Loucy (cell line): ENCODE measurements at regions not wholly inside any gene's neighbourhood (a gene's known extent, or its start where the extent isn't known, plus 50 kb on each side); places are given as distances from the start of the nearest gene placed in this dataset.

Source experiments
- H2AFZ ChIP-seq: fragments of 200-600 bp; sonication (generic); 2 replicates; pipeline ENCODE4 v1.6.0; 2016; ENCODE audit warnings: antibody characterized with exemption, mild to moderate bottlenecking, low read length, moderate library complexity
- H3F3A ChIP-seq: fragments of 200-600 bp; 2 replicates; pipeline ENCODE4 v1.6.0; 2016; ENCODE audit warnings: antibody characterized with exemption, low read depth, mild to moderate bottlenecking
- H3K27me3 ChIP-seq: fragments of 200-600 bp; sonication (generic); 2 replicates; pipeline ENCODE4 v1.6.1; 2014; ENCODE audit warnings: low read length, mild to moderate bottlenecking; ENCODE audit not compliant: insufficient read depth, poor library complexity, severe bottlenecking
- H3K36me3 ChIP-seq: fragments of 200-600 bp; sonication (generic); 2 replicates; pipeline ENCODE4 v1.6.1; 2016; ENCODE audit warnings: low read length; ENCODE audit not compliant: insufficient read depth
- H3K4me1 ChIP-seq: fragments of 200-600 bp; sonication (generic); 2 replicates; pipeline ENCODE4 v1.5.1; 2014; ENCODE audit warnings: low read length, mild to moderate bottlenecking; ENCODE audit not compliant: insufficient read depth, poor library complexity, severe bottlenecking
- H3K4me2 ChIP-seq: fragments of 200-600 bp; sonication (generic); 2 replicates; pipeline ENCODE4 v1.6.0; 2014; ENCODE audit warnings: antibody characterized with exemption, low read length, low read depth, mild to moderate bottlenecking; ENCODE audit not compliant: poor library complexity, severe bottlenecking
- H3K4me3 ChIP-seq: fragments of 200-600 bp; sonication (generic); 2 replicates; pipeline ENCODE4 v1.5.1; 2014; ENCODE audit warnings: low read length, mild to moderate bottlenecking, mixed read lengths; ENCODE audit not compliant: poor library complexity, severe bottlenecking
- H3K79me2 ChIP-seq: fragments of 200-600 bp; sonication (generic); 2 replicates; pipeline ENCODE4 v1.6.1; 2014; ENCODE audit warnings: low read length; ENCODE audit not compliant: insufficient read depth
- H3K9ac ChIP-seq: fragments of 200-600 bp; sonication (generic); 2 replicates; pipeline ENCODE4 v1.6.0; 2014; ENCODE audit warnings: mild to moderate bottlenecking, low read depth, low read length, moderate library complexity; ENCODE audit not compliant: poor library complexity, severe bottlenecking
- H3K9me2 ChIP-seq: fragments of 200-600 bp; sonication (generic); replicated peaks from 2 replicates; pipeline ENCODE4 v1.6.1; 2016; ENCODE audit warnings: low read depth, low read length, mixed read lengths
- H3K9me3 ChIP-seq: fragments of 200-600 bp; sonication (generic); 2 replicates; pipeline ENCODE4 v1.6.1; 2014; ENCODE audit warnings: mild to moderate bottlenecking, antibody characterized with exemption, low read length, low read depth; ENCODE audit not compliant: insufficient read depth
- H4K20me1 ChIP-seq: fragments of 200-600 bp; sonication (generic); 2 replicates; pipeline ENCODE4 v1.6.0; 2014; ENCODE audit warnings: antibody characterized with exemption, low read length, mild to moderate bottlenecking; ENCODE audit not compliant: insufficient read depth, poor library complexity, severe bottlenecking
- CTCF ChIP-seq: fragments of 200-600 bp; sonication (generic); conservative IDR thresholded peaks from 2 replicates; pipeline ENCODE4 v1.5.1; 2014; ENCODE audit warnings: mild to moderate bottlenecking, antibody characterized with exemption, low read length
- EZH2phosphoT487 ChIP-seq: fragments of 200-600 bp; IDR thresholded peaks from 2 replicates; pipeline ENCODE4 v1.6.1; 2018; ENCODE audit warnings: antibody characterized with exemption, mild to moderate bottlenecking, moderate library complexity, borderline replicate concordance

GRCh38 chr16:73204359-73205152 lies 156.6 kb upstream of the ZFHX3 start:
- no peak overlapping the region for H3K4me3 ChIP-seq
- H3K4me2 ChIP-seq = no peak overlapping the region
- no peaks in the 10 kb centered on the region for H3K9me3 ChIP-seq
- no peak overlapping the region for H3K9ac ChIP-seq
- H3K79me2 ChIP-seq = no peaks in the 10 kb centered on the region
- no peak for TF ChIP-seq CTCF
- no peaks in the 10 kb centered on the region for H3K36me3 ChIP-seq
- peaks cover 9% of the 10 kb centered on the region for H3K4me1 ChIP-seq
- no peaks in the 10 kb centered on the region for H4K20me1 ChIP-seq
- H3F3A ChIP-seq = no peaks in the 10 kb centered on the region
- H3K27me3 ChIP-seq = no peaks in the 10 kb centered on the region
- no peak overlapping the region for H2AFZ ChIP-seq
- H3K9me2 ChIP-seq = no peaks in the 10 kb centered on the region

DNA sequence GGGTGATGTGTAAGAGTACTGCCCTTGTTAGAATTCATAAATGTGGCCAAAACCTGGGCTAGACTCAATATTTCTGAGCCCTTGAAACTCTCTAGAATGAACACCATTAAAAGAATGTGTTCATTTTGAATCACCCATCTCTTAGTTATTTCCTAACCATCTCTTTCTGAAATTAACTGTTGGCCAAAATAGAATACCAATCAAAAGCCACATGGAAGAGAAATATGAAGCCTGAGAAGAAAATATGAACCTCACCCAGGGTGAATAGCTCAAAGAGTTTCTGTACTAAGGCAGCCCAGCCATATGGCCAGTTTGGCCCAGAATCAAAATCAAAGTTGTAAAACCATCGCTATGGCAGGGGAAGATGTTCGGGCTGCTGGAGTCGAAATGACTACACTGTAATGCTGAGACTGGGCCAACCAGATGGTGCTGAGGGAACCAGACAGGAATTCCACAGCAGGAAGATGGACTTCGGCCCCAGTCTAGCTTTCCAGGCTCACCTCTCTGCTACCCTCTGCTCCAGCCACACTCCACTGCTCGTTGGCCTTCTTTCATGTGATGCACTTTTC lies 154.3 kb upstream of the ZFHX3 start:
- TF ChIP-seq CTCF = no peak
- TF ChIP-seq EZH2phosphoT487 = no peak
- Histone ChIP-seq H3K9me2 (no peaks in the 10 kb centered on the region), H4K20me1 (no peaks in the 10 kb centered on the region), H3K9me3 (no peaks in the 10 kb centered on the region), H3K27me3 (no peaks in the 10 kb centered on the region), H3K79me2 (no peaks in the 10 kb centered on the region), H2AFZ (no peak overlapping the region), H3F3A (no peaks in the 10 kb centered on the region), H3K4me2 (no peak overlapping the region), H3K9ac (no peak overlapping the region), H3K4me1 (peaks cover 14% of the 10 kb centered on the region), H3K4me3 (no peak overlapping the region), H3K36me3 (no peaks in the 10 kb centered on the region)

GRCh38 chr16:73199214-73199613 lies 151.3 kb upstream of the ZFHX3 start:
- Histone ChIP-seq H3K4me2 (no peak overlapping the region), H3K27me3 (no peaks in the 10 kb centered on the region), H3K9ac (no peak overlapping the region), H3K4me3 (no peak overlapping the region), H3K4me1 (peaks cover 22% of the 10 kb centered on the region), H4K20me1 (no peaks in the 10 kb centered on the region), H2AFZ (peak overlapping the region; percentile 17; the same call in 1 of the 2 replicates), H3K36me3 (no peaks in the 10 kb centered on the region), H3K9me2 (no peaks in the 10 kb centered on the region), H3F3A (no peaks in the 10 kb centered on the region), H3K9me3 (no peaks in the 10 kb centered on the region), H3K79me2 (no peaks in the 10 kb centered on the region)
- TF ChIP-seq CTCF (0 out of 2 replicates have a peak, but pooled peaks have one; percentile 15), EZH2phosphoT487 (no peak)
